ENCODE measurements at regions not wholly inside any gene's neighbourhood (a gene's known extent, or its start where the extent isn't known, plus 50 kb on each side); places are given as distances from the start of the nearest gene placed in this dataset.

DNA sequence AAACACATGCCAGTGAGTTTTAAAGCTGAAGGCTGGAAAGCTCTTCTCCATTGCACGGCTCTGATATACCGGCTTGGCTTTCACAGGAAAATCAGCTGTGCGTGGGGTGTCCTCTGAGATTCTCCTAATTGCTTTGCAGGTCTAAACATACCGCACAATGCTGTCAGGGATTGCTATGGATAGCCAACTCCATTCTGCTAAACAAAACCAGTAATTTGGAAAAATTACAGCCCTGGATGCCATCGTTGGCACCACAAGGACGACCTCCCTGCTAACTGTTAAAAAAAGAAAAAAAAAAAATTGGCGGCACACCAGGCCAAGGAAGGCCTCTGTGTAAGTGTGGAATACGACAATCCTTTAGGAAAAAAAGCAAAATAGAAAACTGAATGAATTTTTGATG lies 118.6 kb upstream of the ADARB2 start:
- Histone ChIP-seq H3K36me3 (ENCODE audit: control insufficient read depth in 5 of 5, insufficient read depth in 5 of 5, low read length in 5 of 5) (no peaks in the 10 kb centered on the region), H3K27ac (ENCODE audit: low read depth, low read length) (no peak overlapping the region), H3K4me1 (ENCODE audit: control insufficient read depth in 5 of 5, insufficient read depth in 5 of 5, low read length in 5 of 5) (no peaks in the 10 kb centered on the region), H3K4me3 (ENCODE audit: low read depth in 1 of 5, low read length in 5 of 5) (no peak overlapping the region), H3K9ac (ENCODE audit: low read length in 5 of 5) (no peak overlapping the region), H3K9me3 (ENCODE audit: control insufficient read depth in 5 of 5, low read length in 5 of 5) (no peaks in the 10 kb centered on the region), H3K27me3 (ENCODE audit: control insufficient read depth in 5 of 5, insufficient read depth in 4 of 5, low read length in 5 of 5) (peaks cover 0 to 4% (median 0%) of the 10 kb centered on the region in 5 donors)

GRCh38 chr10:1854271-1854670 lies 116.9 kb upstream of the ADARB2 start:
- Histone ChIP-seq H3K4me3 (ENCODE audit: low read depth in 1 of 5, low read length in 5 of 5) (no peak overlapping the region), H3K9me3 (ENCODE audit: control insufficient read depth in 5 of 5, low read length in 5 of 5) (peaks cover 0 to 2% (median 0%) of the 10 kb centered on the region in 5 donors), H3K36me3 (ENCODE audit: control insufficient read depth in 5 of 5, insufficient read depth in 5 of 5, low read length in 5 of 5) (no peaks in the 10 kb centered on the region), H3K9ac (ENCODE audit: low read length in 5 of 5) (no peak overlapping the region), H3K4me1 (ENCODE audit: control insufficient read depth in 5 of 5, insufficient read depth in 5 of 5, low read length in 5 of 5) (no peaks in the 10 kb centered on the region), H3K27me3 (ENCODE audit: control insufficient read depth in 5 of 5, insufficient read depth in 4 of 5, low read length in 5 of 5) (peaks cover 0 to 4% (median 0%) of the 10 kb centered on the region in 5 donors), H3K27ac (ENCODE audit: low read depth, low read length) (no peak overlapping the region)

DNA sequence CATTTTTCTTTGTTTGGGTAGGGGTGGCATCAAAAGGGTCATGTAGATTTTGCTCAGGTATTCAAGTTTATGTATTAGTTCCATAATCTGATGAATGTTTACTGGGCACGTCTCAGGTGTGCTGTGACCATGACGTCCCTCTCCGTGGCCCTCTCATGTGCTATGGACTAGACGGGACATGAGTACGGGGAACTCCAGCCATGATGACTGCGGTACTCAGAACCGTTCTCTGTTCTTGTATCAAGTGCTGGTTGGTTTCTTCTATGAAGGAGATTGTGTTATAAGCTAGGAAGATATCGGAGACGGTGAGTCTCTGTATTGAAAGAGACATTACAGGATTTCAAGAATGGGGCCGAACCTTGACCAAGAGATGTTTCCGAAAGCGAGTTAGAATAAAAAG lies 116.5 kb upstream of the ADARB2 start:
- no peak overlapping the region for H3K9ac ChIP-seq (ENCODE audit: low read length in 5 of 5)
- no peak overlapping the region for H3K27ac ChIP-seq (ENCODE audit: low read depth, low read length)
- peaks cover 0 to 4% (median 0%) of the 10 kb centered on the region in 5 donors for H3K27me3 ChIP-seq (ENCODE audit: control insufficient read depth in 5 of 5, insufficient read depth in 4 of 5, low read length in 5 of 5)
- H3K4me1 ChIP-seq (ENCODE audit: control insufficient read depth in 5 of 5, insufficient read depth in 5 of 5, low read length in 5 of 5), result no peaks in the 10 kb centered on the region
- H3K36me3 ChIP-seq (ENCODE audit: control insufficient read depth in 5 of 5, insufficient read depth in 5 of 5, low read length in 5 of 5), result no peaks in the 10 kb centered on the region
- peaks cover 0 to 2% (median 0%) of the 10 kb centered on the region in 5 donors for H3K9me3 ChIP-seq (ENCODE audit: control insufficient read depth in 5 of 5, low read length in 5 of 5)
- no peak overlapping the region for H3K4me3 ChIP-seq (ENCODE audit: low read depth in 1 of 5, low read length in 5 of 5)

DNA sequence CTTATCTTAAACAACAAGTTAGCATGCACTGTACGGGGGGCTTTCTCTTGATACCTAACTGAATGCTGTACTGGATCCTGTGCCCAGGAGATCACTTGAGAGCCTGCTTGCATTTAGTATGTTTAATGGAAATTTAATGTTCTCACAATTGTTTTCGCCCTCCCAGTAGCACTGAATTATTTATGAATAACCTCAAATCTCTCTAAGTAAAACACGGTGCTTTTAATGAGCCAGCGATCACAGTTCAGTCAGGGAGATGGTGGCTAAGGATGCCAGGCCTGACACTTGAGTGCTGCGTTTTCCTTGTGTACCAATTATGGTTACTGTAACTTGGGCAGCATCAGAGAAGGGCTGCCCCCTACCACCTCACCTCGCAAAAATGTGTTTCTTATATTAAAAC lies 115.5 kb upstream of the ADARB2 start:
- H3K27ac ChIP-seq (ENCODE audit: low read depth, low read length), result no peak overlapping the region
- H3K4me3 ChIP-seq (ENCODE audit: low read depth in 1 of 5, low read length in 5 of 5), result no peak overlapping the region
- no peaks in the 10 kb centered on the region for H3K36me3 ChIP-seq (ENCODE audit: control insufficient read depth in 5 of 5, insufficient read depth in 5 of 5, low read length in 5 of 5)
- H3K27me3 ChIP-seq (ENCODE audit: control insufficient read depth in 5 of 5, insufficient read depth in 4 of 5, low read length in 5 of 5), result no peaks in the 10 kb centered on the region
- H3K9me3 ChIP-seq (ENCODE audit: control insufficient read depth in 5 of 5, low read length in 5 of 5), result peaks cover 0 to 2% (median 0%) of the 10 kb centered on the region in 5 donors
- H3K9ac ChIP-seq (ENCODE audit: low read length in 5 of 5), result no peak overlapping the region
- no peaks in the 10 kb centered on the region for H3K4me1 ChIP-seq (ENCODE audit: control insufficient read depth in 5 of 5, insufficient read depth in 5 of 5, low read length in 5 of 5)

DNA sequence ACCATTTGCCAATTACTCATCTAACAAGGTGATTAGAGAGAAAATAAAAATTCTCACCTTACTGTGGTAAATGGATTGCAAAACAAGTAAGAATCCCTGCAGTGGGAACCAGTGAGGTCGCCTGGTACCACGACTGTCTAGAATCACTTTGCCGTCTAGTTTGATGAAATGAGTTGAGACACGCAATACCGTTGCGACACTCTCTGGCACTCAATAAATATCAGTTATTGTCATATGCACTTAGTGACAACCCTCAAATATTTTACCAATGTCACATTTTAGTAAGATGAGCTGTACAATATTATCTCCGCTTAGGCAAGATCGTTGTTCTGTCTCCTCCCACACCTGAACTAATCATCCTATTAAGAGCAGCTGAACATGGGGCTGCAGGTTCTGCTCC lies 114.4 kb upstream of the ADARB2 start:
- peaks cover 0 to 2% (median 0%) of the 10 kb centered on the region in 5 donors for H3K9me3 ChIP-seq (ENCODE audit: control insufficient read depth in 5 of 5, low read length in 5 of 5)
- H3K27me3 ChIP-seq (ENCODE audit: control insufficient read depth in 5 of 5, insufficient read depth in 4 of 5, low read length in 5 of 5), result no peaks in the 10 kb centered on the region
- H3K4me1 ChIP-seq (ENCODE audit: control insufficient read depth in 5 of 5, insufficient read depth in 5 of 5, low read length in 5 of 5), result no peaks in the 10 kb centered on the region
- no peak overlapping the region for H3K27ac ChIP-seq (ENCODE audit: low read depth, low read length)
- no peak overlapping the region for H3K4me3 ChIP-seq (ENCODE audit: low read depth in 1 of 5, low read length in 5 of 5)
- no peak overlapping the region for H3K9ac ChIP-seq (ENCODE audit: low read length in 5 of 5)
- H3K36me3 ChIP-seq (ENCODE audit: control insufficient read depth in 5 of 5, insufficient read depth in 5 of 5, low read length in 5 of 5), result no peaks in the 10 kb centered on the region

DNA sequence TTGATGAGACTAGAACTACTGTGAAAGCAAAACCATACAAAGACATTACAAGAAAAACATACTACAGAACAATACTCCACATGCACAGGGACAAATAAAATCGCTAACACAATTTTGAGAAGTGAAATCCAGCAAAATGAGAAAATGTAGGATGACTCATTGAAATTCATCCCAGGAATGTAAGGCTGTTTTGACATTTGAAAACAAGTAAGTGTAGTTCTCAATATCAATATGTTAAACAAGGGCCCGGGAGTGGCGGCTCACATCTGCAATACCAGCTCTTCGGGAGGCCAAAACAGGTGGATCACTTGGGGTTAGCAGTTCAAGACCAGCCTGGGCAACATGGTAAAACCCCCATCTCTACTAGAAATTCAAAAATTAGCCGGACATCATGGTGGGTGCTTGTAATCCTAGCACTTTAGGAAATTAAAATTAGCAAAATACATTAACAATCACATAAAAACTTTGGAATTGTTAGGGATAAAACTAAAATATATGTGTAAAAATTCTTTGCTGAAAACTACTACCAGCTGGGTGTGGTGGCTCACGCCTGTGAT lies 113.7 kb upstream of the ADARB2 start:
- Histone ChIP-seq H3K9ac (ENCODE audit: low read length in 5 of 5) (no peak overlapping the region), H3K4me3 (ENCODE audit: low read depth in 1 of 5, low read length in 5 of 5) (no peak overlapping the region), H3K27ac (ENCODE audit: low read depth, low read length) (no peak overlapping the region), H3K9me3 (ENCODE audit: control insufficient read depth in 5 of 5, low read length in 5 of 5) (peaks cover 0 to 2% (median 0%) of the 10 kb centered on the region in 5 donors), H3K27me3 (ENCODE audit: control insufficient read depth in 5 of 5, insufficient read depth in 4 of 5, low read length in 5 of 5) (no peaks in the 10 kb centered on the region), H3K4me1 (ENCODE audit: control insufficient read depth in 5 of 5, insufficient read depth in 5 of 5, low read length in 5 of 5) (no peaks in the 10 kb centered on the region), H3K36me3 (ENCODE audit: control insufficient read depth in 5 of 5, insufficient read depth in 5 of 5, low read length in 5 of 5) (no peaks in the 10 kb centered on the region)

GRCh38 chr10:1847361-1847760 lies 110.0 kb upstream of the ADARB2 start:
- no peak overlapping the region for H3K9ac ChIP-seq (ENCODE audit: low read length in 5 of 5)
- H3K4me3 ChIP-seq (ENCODE audit: low read depth in 1 of 5, low read length in 5 of 5), result no peak overlapping the region
- H3K9me3 ChIP-seq (ENCODE audit: control insufficient read depth in 5 of 5, low read length in 5 of 5), result peaks cover 0 to 2% (median 0%) of the 10 kb centered on the region in 5 donors
- H3K27ac ChIP-seq (ENCODE audit: low read depth, low read length), result no peak overlapping the region
- peaks cover 0 to 6% (median 0%) of the 10 kb centered on the region in 5 donors for H3K27me3 ChIP-seq (ENCODE audit: control insufficient read depth in 5 of 5, insufficient read depth in 4 of 5, low read length in 5 of 5)
- no peaks in the 10 kb centered on the region for H3K4me1 ChIP-seq (ENCODE audit: control insufficient read depth in 5 of 5, insufficient read depth in 5 of 5, low read length in 5 of 5)
- H3K36me3 ChIP-seq (ENCODE audit: control insufficient read depth in 5 of 5, insufficient read depth in 5 of 5, low read length in 5 of 5), result no peaks in the 10 kb centered on the region

- Histone ChIP-seq H3K27me3 (ENCODE audit: control insufficient read depth in 5 of 5, insufficient read depth in 4 of 5, low read length in 5 of 5) (peaks cover 0 to 6% (median 0%) of the 10 kb centered on the region in 5 donors), H3K4me1 (ENCODE audit: control insufficient read depth in 5 of 5, insufficient read depth in 5 of 5, low read length in 5 of 5) (no peaks in the 10 kb centered on the region), H3K36me3 (ENCODE audit: control insufficient read depth in 5 of 5, insufficient read depth in 5 of 5, low read length in 5 of 5) (no peaks in the 10 kb centered on the region), H3K4me3 (ENCODE audit: low read depth in 1 of 5, low read length in 5 of 5) (no peak overlapping the region), H3K27ac (ENCODE audit: low read depth, low read length) (no peak overlapping the region), H3K9me3 (ENCODE audit: control insufficient read depth in 5 of 5, low read length in 5 of 5) (peaks cover 0 to 2% (median 0%) of the 10 kb centered on the region in 5 donors), H3K9ac (ENCODE audit: low read length in 5 of 5) (no peak overlapping the region)
These were observed 108.7 kb upstream of the ADARB2 start for GRCh38 chr10:1846032-1846431.

DNA sequence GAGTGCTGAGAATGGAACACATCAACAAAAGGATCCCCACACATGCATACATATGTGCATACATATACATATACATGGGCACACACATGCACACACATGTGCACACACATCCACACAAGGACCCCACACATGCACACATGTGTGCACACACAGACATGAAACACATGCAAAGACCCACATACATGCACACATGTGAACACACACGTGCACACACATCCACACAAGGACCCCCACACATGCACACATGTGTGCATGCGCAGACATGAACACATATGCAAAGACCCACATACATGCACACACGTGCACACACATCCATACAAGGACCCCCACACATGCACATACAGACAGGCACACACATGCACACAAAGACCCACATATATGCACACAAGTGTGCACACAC lies 104.4 kb upstream of the ADARB2 start:
- peaks cover 0 to 6% (median 0%) of the 10 kb centered on the region in 5 donors for H3K27me3 ChIP-seq (ENCODE audit: control insufficient read depth in 5 of 5, insufficient read depth in 4 of 5, low read length in 5 of 5)
- H3K9me3 ChIP-seq (ENCODE audit: control insufficient read depth in 5 of 5, low read length in 5 of 5), result no peaks in the 10 kb centered on the region
- no peak overlapping the region for H3K4me3 ChIP-seq (ENCODE audit: low read depth in 1 of 5, low read length in 5 of 5)
- no peak overlapping the region for H3K9ac ChIP-seq (ENCODE audit: low read length in 5 of 5)
- no peak overlapping the region for H3K27ac ChIP-seq (ENCODE audit: low read depth, low read length)
- H3K36me3 ChIP-seq (ENCODE audit: control insufficient read depth in 5 of 5, insufficient read depth in 5 of 5, low read length in 5 of 5), result no peaks in the 10 kb centered on the region
- H3K4me1 ChIP-seq (ENCODE audit: control insufficient read depth in 5 of 5, insufficient read depth in 5 of 5, low read length in 5 of 5), result no peaks in the 10 kb centered on the region

- peaks cover 0 to 12% (median 4%) of the 10 kb centered on the region in 5 donors for H3K9me3 ChIP-seq (ENCODE audit: control insufficient read depth in 5 of 5, low read length in 5 of 5)
- no peak overlapping the region for H3K27ac ChIP-seq (ENCODE audit: low read depth, low read length)
- no peak overlapping the region for H3K4me3 ChIP-seq (ENCODE audit: low read depth in 1 of 5, low read length in 5 of 5)
- no peaks in the 10 kb centered on the region for H3K4me1 ChIP-seq (ENCODE audit: control insufficient read depth in 5 of 5, insufficient read depth in 5 of 5, low read length in 5 of 5)
- no peaks in the 10 kb centered on the region for H3K27me3 ChIP-seq (ENCODE audit: control insufficient read depth in 5 of 5, insufficient read depth in 4 of 5, low read length in 5 of 5)
- no peak overlapping the region for H3K9ac ChIP-seq (ENCODE audit: low read length in 5 of 5)
- no peaks in the 10 kb centered on the region for H3K36me3 ChIP-seq (ENCODE audit: control insufficient read depth in 5 of 5, insufficient read depth in 5 of 5, low read length in 5 of 5)
These were observed 92.4 kb upstream of the ADARB2 start for GRCh38 chr10:1829712-1830111.

Data from subcutaneous abdominal adipose tissue (tissue), 5 donors.